ENCODE measurements at regions not wholly inside any gene's neighbourhood (a gene's known extent, or its start where the extent isn't known, plus 50 kb on each side); places are given as distances from the start of the nearest gene placed in this dataset.

DNA sequence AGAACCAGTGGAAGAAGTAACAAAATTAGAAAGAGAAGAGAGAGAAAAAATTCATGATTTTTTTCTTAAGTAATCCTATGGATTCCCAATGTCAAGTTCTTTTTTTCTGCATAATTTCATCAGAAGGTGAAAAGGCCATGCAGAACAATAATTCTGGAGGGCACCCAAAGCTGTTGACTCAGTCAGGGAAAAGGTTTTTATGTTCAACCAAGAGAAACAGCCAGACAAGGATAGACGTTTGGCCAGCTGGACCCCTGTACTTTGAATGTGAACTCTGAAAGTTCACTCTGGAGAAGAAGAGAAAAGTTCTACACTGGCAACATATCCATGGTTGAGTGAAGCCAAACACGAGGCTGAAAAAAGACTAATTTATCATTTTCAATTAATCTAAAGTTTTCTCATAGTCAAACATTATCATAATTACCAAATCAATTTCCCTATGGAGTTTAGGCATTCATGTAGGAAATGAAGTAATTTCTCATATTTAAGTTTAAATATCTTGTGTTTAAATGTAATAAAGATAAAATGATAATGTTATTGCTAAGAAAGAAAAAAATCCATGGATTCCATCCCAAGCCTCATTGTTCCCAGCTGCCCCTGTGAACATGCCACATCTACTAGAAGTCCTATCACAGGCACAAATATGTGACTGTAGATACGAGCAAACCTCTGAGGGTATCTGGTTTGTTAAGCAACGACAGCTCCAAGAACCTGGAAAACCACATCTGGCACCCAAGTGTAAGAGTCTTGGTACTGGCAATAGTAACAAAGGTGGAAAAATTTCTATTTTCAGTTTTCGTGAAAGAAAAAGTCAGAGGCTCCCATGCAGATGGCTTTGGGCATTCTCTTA, 742.7 kb upstream of the ACVR2A start:
- TF ChIP-seq, protein P1, sequence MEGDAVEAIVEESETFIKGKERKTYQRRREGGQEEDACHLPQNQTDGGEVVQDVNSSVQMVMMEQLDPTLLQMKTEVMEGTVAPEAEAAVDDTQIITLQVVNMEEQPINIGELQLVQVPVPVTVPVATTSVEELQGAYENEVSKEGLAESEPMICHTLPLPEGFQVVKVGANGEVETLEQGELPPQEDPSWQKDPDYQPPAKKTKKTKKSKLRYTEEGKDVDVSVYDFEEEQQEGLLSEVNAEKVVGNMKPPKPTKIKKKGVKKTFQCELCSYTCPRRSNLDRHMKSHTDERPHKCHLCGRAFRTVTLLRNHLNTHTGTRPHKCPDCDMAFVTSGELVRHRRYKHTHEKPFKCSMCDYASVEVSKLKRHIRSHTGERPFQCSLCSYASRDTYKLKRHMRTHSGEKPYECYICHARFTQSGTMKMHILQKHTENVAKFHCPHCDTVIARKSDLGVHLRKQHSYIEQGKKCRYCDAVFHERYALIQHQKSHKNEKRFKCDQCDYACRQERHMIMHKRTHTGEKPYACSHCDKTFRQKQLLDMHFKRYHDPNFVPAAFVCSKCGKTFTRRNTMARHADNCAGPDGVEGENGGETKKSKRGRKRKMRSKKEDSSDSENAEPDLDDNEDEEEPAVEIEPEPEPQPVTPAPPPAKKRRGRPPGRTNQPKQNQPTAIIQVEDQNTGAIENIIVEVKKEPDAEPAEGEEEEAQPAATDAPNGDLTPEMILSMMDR (IDR thresholded peaks at IDR 0.05; ENCODE audit: unreplicated experiment in 3 of 3) = no peak
- Mint-ChIP-seq H3K27ac (no peak overlapping the region), H3K9me3 (no peaks in the 10 kb centered on the region), H3K36me3 (ENCODE audit: low read depth) (no peaks in the 10 kb centered on the region), H3K4me1 (no peaks in the 10 kb centered on the region), H3K4me3 (no peak overlapping the region), H3K27me3 (ENCODE audit: low read depth) (no peaks in the 10 kb centered on the region)

DNA sequence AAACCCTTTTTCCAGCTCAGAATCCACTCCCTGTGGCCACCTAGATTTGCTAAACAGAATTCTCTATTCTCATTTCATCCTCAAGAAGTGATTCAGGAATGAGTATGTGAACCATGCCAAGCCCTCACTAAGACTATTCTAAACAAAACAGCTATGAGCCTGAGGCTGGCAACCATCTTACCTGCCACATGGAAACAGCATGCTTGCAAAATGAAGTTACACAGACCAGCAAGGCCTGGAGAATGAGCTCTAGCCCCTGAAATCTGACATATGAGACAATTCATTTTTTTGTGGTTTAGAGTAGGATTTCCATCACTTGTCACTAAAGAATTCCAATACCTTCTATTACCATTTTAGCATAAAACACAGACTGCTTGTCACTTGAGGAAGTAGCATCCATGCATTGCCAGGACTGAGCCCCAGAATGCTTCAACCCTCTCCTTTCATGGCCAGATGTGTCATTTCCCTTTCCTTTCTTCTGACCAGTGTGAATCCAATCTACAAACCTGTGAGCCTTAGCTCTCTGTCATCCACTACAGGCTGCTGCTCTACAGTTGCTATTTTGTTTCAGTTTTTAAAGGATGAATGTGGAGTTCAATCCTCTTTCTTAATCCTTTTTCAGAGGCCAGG, 744.3 kb upstream of the ACVR2A start:
- Mint-ChIP-seq H3K4me1 (no peaks in the 10 kb centered on the region), H3K36me3 (ENCODE audit: low read depth) (no peaks in the 10 kb centered on the region), H3K4me3 (no peak overlapping the region), H3K27ac (no peak overlapping the region), H3K27me3 (ENCODE audit: low read depth) (no peaks in the 10 kb centered on the region), H3K9me3 (no peaks in the 10 kb centered on the region)
- TF ChIP-seq, protein P1 (IDR thresholded peaks at IDR 0.05; ENCODE audit: unreplicated experiment in 3 of 3) = no peak

DNA sequence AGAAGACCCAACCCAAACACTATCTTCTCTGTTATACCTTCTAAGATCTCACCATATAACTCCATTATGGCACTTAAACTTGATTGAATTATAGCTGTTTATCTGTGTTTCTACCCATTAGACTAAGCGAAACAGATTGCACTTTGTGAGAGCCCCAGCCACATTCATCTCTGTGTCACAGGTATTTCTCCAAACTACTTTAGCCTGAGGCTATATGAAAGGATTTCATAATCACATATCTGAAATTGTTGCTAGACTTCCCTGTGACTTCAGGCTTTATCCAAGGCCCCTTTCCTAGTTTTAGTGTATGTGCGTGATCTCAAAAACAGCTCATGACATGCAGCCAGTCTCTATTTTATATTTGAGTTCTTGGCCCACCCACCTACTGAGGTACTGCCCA, 745.0 kb upstream of the ACVR2A start:
- H3K36me3 Mint-ChIP-seq (ENCODE audit: low read depth) = no peaks in the 10 kb centered on the region
- no peaks in the 10 kb centered on the region for H3K27me3 Mint-ChIP-seq (ENCODE audit: low read depth)
- H3K9me3 Mint-ChIP-seq = no peaks in the 10 kb centered on the region
- no peak overlapping the region for H3K4me3 Mint-ChIP-seq
- no peaks in the 10 kb centered on the region for H3K4me1 Mint-ChIP-seq
- H3K27ac Mint-ChIP-seq = no peak overlapping the region
- TF ChIP-seq, protein P1 (IDR thresholded peaks at IDR 0.05; ENCODE audit: unreplicated experiment in 3 of 3) = no peak

DNA sequence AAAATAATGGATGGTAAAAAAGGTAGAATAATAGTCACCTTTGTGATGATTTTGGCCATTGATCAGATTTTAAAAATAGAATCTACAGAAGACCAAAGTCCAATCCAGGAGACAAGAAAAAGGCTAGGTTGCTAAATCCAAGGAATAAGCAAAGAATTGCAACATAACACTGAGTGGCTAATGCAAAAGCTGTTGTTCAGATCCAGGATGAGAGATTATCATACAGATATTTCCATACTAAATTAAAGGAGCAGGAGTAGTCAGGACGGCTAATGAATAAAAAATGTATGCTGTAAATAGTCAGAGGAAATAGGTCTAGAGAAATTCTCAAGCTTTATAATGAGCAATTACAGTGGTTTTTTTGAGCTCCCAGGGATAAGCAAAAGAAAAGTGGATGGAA, 745.9 kb upstream of the ACVR2A start:
- TF ChIP-seq, protein P1 (IDR thresholded peaks at IDR 0.05; ENCODE audit: unreplicated experiment in 3 of 3) = no peak
- H3K4me1 Mint-ChIP-seq = no peaks in the 10 kb centered on the region
- H3K4me3 Mint-ChIP-seq = no peak overlapping the region
- H3K36me3 Mint-ChIP-seq (ENCODE audit: low read depth) = no peaks in the 10 kb centered on the region
- no peak overlapping the region for H3K27ac Mint-ChIP-seq
- peaks cover 3% of the 10 kb centered on the region for H3K9me3 Mint-ChIP-seq
- H3K27me3 Mint-ChIP-seq (ENCODE audit: low read depth) = no peaks in the 10 kb centered on the region

DNA sequence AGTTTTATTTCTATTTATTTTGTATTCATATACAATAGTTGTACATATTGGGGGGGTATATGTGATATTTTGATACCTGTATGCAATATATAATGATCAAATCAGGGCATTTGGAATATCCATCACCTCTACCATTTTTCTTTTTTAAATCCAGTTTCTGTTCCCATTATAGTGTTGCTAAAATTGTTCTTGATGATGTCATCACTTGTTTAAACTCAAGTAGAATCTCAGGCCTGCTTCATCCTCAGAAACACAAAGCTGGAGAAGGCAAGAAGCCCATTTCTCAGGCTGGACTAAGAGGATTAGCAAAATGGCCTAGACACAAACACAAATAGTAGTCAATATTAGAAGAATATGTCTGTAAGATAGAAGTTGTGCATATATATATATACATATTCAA, 747.1 kb upstream of the ACVR2A start:
- H3K27me3 Mint-ChIP-seq (ENCODE audit: low read depth) = no peaks in the 10 kb centered on the region
- H3K27ac Mint-ChIP-seq = no peak overlapping the region
- H3K4me3 Mint-ChIP-seq = no peak overlapping the region
- no peaks in the 10 kb centered on the region for H3K4me1 Mint-ChIP-seq
- TF ChIP-seq, protein P1 (IDR thresholded peaks at IDR 0.05; ENCODE audit: unreplicated experiment in 3 of 3) = no peak
- H3K36me3 Mint-ChIP-seq (ENCODE audit: low read depth) = no peaks in the 10 kb centered on the region
- H3K9me3 Mint-ChIP-seq = peaks cover 3% of the 10 kb centered on the region
